ENCODE measurements at regions not wholly inside any gene's neighbourhood (a gene's known extent, or its start where the extent isn't known, plus 50 kb on each side); places are given as distances from the start of the nearest gene placed in this dataset.
"Not testable (repeated sequence)": the region's sequence is repeated elsewhere in the genome, so short reads cannot be mapped to it uniquely, and the experiment has no call there.

DNA sequence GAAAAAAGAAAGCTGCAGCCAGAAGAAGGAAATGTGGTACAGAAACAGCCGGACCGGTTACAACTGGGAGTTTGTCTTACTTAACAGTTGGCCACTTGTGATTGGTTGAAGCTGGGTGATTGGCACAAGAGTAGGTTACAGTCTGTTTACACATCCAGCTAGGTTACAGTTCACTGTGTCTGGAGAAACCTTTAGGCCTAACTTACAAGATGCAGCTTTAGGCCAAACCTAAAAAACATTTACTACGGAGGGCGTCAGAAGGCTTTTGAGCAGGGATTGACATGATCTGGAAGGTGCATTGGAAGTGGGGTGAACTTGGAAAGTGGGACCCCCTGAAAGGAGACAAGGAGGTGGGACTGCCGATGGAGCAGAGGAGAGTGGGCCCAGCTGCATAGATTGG lies 122.3 kb downstream of the BANF2 start:
- H3K4me1 Mint-ChIP-seq = no peaks in the 10 kb centered on the region
- H3K27me3 Mint-ChIP-seq = no peaks in the 10 kb centered on the region
- DNase-seq (ENCODE audit: low spot score in 2 of 2) (no peak), ATAC-seq (replicated peaks; ENCODE audit: extremely low read depth, poor library complexity, severe bottlenecking) (no peak)
- H3K27ac Mint-ChIP-seq (ENCODE audit: low read depth) = no peak overlapping the region
- no peak overlapping the region for H3K4me3 Mint-ChIP-seq
- H3K36me3 Mint-ChIP-seq (ENCODE audit: insufficient read depth) = peaks cover 2% of the 10 kb centered on the region
- peaks cover 6% of the 10 kb centered on the region for H3K9me3 Mint-ChIP-seq

- H3K27me3 Mint-ChIP-seq; H3K4me3 Mint-ChIP-seq; H3K36me3 Mint-ChIP-seq (ENCODE audit: insufficient read depth); H3K4me1 Mint-ChIP-seq; H3K9me3 Mint-ChIP-seq; H3K27ac Mint-ChIP-seq (ENCODE audit: low read depth); DNase-seq (ENCODE audit: low spot score in 2 of 2); ATAC-seq (replicated peaks; ENCODE audit: extremely low read depth, poor library complexity, severe bottlenecking): not testable (repeated sequence)
Observed at GRCh38 chr20:17821606-17822005, 121.8 kb downstream of the BANF2 start.

DNA sequence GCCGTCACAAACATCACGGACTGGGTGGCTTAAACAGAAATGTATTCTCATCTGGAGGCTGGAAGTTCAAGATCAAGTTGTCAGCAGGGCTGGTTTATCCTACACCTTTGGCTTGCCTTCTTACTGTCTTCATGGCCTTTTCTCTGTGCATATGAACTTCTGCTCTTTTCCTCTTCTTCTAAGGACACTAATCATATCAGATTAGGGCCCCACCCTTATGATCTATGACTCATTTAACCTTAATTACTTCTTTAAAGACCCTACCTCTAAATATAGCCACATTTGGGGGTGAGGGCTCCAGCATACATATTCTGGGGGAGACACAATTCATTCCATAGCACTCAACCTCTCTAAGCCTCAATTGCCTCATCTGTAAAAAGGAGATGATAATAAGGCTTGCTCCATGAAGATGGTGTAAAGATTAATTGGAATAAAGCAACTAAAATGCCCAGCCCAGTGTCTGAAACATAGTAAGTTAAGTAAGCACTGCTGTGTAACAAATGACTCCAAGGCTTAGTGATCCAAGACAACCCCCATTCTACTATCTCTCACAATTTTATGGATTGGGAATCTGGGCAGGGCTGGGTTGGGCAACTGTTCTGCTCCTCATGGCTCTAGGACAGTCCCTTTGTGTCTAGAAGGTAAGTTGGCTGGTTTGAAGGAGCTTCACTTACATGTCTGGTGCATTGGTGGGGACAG lies 119.8 kb downstream of the BANF2 start:
- Mint-ChIP-seq H3K4me3 (no peak overlapping the region), H3K36me3 (ENCODE audit: insufficient read depth) (peaks cover 2% of the 10 kb centered on the region), H3K4me1 (no peaks in the 10 kb centered on the region), H3K9me3 (peaks cover 6% of the 10 kb centered on the region), H3K27ac (ENCODE audit: low read depth) (no peak overlapping the region), H3K27me3 (no peaks in the 10 kb centered on the region)
- ATAC-seq (replicated peaks; ENCODE audit: extremely low read depth, poor library complexity, severe bottlenecking) (no peak), DNase-seq (ENCODE audit: low spot score in 2 of 2) (no peak)

DNA sequence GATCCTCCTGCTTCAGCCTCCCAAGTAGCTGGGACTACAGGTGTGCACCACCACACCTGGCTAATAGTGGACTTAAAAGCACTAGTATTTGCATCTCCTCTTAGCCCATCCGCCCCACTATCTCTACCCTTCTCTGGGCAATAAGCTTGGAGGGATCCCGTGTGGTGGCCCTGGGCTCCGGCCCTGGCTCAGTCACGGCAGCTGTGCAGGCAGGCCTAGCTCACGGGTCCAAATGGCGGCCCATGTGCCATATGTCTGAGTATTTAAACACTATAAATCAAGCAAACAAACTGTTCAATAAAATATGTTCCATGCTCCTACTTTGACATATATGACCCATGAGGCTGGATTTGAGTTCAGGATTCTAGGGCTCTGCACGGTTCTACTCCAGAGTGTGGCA lies 118.4 kb downstream of the BANF2 start:
- peaks cover 2% of the 10 kb centered on the region for H3K36me3 Mint-ChIP-seq (ENCODE audit: insufficient read depth)
- ATAC-seq (replicated peaks; ENCODE audit: extremely low read depth, poor library complexity, severe bottlenecking) = no peak
- no peak for DNase-seq (ENCODE audit: low spot score in 2 of 2)
- H3K27ac Mint-ChIP-seq (ENCODE audit: low read depth) = no peak overlapping the region
- peaks cover 6% of the 10 kb centered on the region for H3K9me3 Mint-ChIP-seq
- H3K4me3 Mint-ChIP-seq = no peak overlapping the region
- H3K4me1 Mint-ChIP-seq = no peaks in the 10 kb centered on the region
- H3K27me3 Mint-ChIP-seq = no peaks in the 10 kb centered on the region

DNA sequence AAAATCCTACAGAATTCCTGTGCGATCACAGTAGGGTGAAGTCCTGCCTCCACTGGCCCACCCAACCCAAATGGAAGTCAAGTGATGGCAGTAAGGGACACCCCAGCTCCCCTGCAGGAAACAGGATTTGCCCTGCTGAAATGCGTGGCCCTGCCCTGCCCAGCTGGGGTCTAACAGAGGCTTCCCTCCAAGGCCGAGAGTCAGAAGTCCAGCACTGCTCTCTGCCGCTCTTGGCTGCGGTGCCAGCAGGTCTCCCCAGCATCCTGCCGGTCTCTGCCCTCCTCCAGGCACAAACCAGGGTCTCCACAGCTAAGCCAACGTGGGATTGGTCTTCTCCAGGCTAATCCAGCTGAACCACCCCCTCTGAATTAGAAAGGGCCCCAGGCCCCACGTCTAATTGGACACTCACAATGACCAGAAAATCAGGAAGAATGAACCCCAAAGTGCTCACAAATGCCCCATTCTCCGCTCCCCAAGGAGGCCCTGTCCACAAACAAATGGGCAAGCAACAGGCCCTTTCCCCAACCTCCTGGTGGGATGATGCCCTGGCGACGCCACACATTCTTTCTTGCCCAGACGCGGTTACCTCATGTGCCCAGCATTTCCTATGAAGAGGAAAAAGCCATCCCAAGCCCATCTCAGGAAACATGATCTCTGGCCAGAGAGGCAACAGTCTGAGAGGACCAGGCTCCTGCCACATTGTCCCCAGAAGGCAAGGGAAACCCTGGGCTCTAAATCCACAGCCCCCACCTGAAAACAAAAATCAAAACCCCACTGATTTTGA lies 117.2 kb downstream of the BANF2 start:
- DNase-seq (ENCODE audit: low spot score in 2 of 2) (no peak), ATAC-seq (replicated peaks; ENCODE audit: extremely low read depth, poor library complexity, severe bottlenecking) (no peak)
- Mint-ChIP-seq H3K27ac (ENCODE audit: low read depth) (peak overlapping the region; percentile 42), H3K4me1 (no peaks in the 10 kb centered on the region), H3K9me3 (peaks cover 6% of the 10 kb centered on the region), H3K36me3 (ENCODE audit: insufficient read depth) (peaks cover 2% of the 10 kb centered on the region), H3K4me3 (no peak overlapping the region), H3K27me3 (no peaks in the 10 kb centered on the region)

DNA sequence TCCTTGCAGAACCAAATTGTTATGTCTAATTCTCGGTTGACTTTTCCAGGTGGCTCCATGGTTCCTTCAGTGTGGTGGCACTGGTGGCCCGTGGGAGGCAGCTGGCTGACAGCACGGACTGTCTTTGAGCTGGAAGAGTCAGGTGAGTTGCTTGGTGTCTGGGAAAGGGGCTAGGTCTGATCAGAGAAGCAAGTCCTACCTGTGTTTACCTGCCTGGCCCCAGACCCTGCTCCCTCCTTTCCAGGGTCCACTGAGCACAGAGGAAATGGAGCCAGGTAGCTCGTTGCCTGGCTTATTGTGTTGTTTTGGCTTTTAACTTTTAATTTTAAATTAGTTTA lies 111.8 kb downstream of the BANF2 start:
- no peak for ATAC-seq (replicated peaks; ENCODE audit: extremely low read depth, poor library complexity, severe bottlenecking)
- H3K4me1 Mint-ChIP-seq = no peaks in the 10 kb centered on the region
- no peak overlapping the region for H3K27ac Mint-ChIP-seq (ENCODE audit: low read depth)

GRCh38 chr20:17810847-17811627 lies 111.3 kb downstream of the BANF2 start:
- Mint-ChIP-seq H3K4me1 (no peaks in the 10 kb centered on the region), H3K27me3 (peaks cover 9% of the 10 kb centered on the region), H3K9me3 (no peaks in the 10 kb centered on the region), H3K27ac (ENCODE audit: low read depth) (no peak overlapping the region), H3K4me3 (no peak overlapping the region), H3K36me3 (ENCODE audit: insufficient read depth) (no peaks in the 10 kb centered on the region)
- DNase-seq (ENCODE audit: low spot score in 2 of 2) (no peak), ATAC-seq (replicated peaks; ENCODE audit: extremely low read depth, poor library complexity, severe bottlenecking) (no peak)

More for the DNA sequence above, 111.8 kb downstream of the BANF2 start:
- no peak overlapping the region for H3K4me3 Mint-ChIP-seq
- H3K27me3 Mint-ChIP-seq = peaks cover 3% of the 10 kb centered on the region
- H3K36me3 Mint-ChIP-seq (ENCODE audit: insufficient read depth) = no peaks in the 10 kb centered on the region
- no peaks in the 10 kb centered on the region for H3K9me3 Mint-ChIP-seq
- DNase-seq (ENCODE audit: low spot score in 2 of 2) = no peak

DNA sequence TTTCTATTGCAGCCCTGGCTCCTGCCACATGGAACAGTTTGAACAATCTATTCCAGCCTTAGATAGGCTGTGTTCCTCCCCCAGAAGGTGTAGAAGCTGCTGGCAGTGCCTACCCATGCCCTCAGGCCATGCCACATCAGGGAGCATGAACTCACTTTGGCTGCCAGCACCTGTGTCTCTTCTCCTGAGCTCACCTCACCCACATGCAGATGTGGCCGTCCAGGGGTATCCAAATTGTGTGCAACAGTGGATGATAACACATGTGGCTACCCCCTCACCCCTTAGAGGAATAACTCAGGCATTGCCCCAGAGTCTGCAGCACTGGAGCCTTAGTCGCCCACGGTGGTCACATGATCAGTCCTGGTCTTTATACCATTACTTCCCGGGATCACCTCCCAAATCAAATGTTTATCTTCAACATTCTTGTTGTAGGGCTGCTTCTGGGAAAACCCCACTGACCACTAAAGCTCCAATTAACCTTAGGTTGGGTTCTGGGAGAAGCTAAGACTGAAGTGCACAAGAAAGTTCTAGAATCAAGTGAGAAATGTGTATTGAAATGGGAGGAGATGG lies 110.4 kb downstream of the BANF2 start:
- Mint-ChIP-seq H3K27me3 (peaks cover 10% of the 10 kb centered on the region), H3K36me3 (ENCODE audit: insufficient read depth) (no peaks in the 10 kb centered on the region), H3K9me3 (no peaks in the 10 kb centered on the region), H3K27ac (ENCODE audit: low read depth) (no peak overlapping the region), H3K4me1 (no peaks in the 10 kb centered on the region), H3K4me3 (no peak overlapping the region)
- no peak for ATAC-seq (replicated peaks; ENCODE audit: extremely low read depth, poor library complexity, severe bottlenecking)
- DNase-seq (ENCODE audit: low spot score in 2 of 2) = no peak

- DNase-seq (ENCODE audit: low spot score in 2 of 2) = no peak
- H3K36me3 Mint-ChIP-seq (ENCODE audit: insufficient read depth) = no peaks in the 10 kb centered on the region
- no peak overlapping the region for H3K4me3 Mint-ChIP-seq
- no peaks in the 10 kb centered on the region for H3K4me1 Mint-ChIP-seq
- H3K27ac Mint-ChIP-seq (ENCODE audit: low read depth) = no peak overlapping the region
- H3K27me3 Mint-ChIP-seq = peaks cover 12% of the 10 kb centered on the region
- no peak for ATAC-seq (replicated peaks; ENCODE audit: extremely low read depth, poor library complexity, severe bottlenecking)
- H3K9me3 Mint-ChIP-seq = no peaks in the 10 kb centered on the region
Observed at GRCh38 chr20:17809362-17810061, 109.7 kb downstream of the BANF2 start.

DNA sequence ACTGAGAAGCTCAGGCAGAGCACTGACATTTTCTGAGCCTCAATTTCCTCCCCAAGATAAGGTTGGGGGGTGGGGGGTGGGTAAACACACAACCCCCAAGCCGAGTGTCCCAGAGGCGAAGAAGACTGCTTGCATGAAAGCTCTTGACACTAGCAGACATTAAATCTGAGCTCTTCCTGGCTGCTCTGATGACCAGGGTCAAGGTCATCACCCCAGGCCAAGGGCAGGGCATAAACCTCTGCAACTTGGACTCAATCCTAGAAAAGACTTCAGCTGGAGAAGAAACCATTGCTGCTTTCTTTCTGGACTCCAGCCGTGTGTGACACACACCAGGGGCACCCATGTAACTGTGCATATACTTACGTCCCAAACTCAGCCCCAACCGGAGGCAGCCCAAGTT lies 109.0 kb downstream of the BANF2 start:
- H3K4me1 Mint-ChIP-seq = no peaks in the 10 kb centered on the region
- H3K36me3 Mint-ChIP-seq (ENCODE audit: insufficient read depth) = no peaks in the 10 kb centered on the region
- H3K27me3 Mint-ChIP-seq = peaks cover 19% of the 10 kb centered on the region
- no peak overlapping the region for H3K4me3 Mint-ChIP-seq
- no peak overlapping the region for H3K27ac Mint-ChIP-seq (ENCODE audit: low read depth)
- no peaks in the 10 kb centered on the region for H3K9me3 Mint-ChIP-seq
- DNase-seq (ENCODE audit: low spot score in 2 of 2) = no peak
- no peak for ATAC-seq (replicated peaks; ENCODE audit: extremely low read depth, poor library complexity, severe bottlenecking)

DNA sequence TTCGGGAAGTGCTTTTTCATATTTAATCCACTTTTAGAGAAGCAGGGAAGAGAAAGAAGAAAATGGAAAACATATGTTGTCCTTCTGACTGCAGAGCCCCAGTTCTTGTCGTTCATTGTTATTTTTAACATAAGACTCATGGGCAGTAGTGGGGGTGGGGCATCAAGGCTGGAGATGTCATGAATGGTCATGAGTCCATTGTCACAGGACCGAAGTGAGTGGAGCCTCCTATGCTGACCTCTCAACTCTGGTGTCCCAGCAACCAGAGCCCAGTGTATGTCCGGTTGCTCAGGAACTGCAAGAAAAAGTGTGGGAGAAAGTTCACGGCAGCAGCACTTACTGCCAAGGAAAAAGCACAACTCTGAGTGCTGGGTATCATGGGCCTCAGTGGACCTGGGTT lies 108.6 kb downstream of the BANF2 start:
- H3K4me1 Mint-ChIP-seq = no peaks in the 10 kb centered on the region
- DNase-seq (ENCODE audit: low spot score in 2 of 2) (no peak), ATAC-seq (replicated peaks; ENCODE audit: extremely low read depth, poor library complexity, severe bottlenecking) (no peak)
- H3K4me3 Mint-ChIP-seq = no peak overlapping the region
- H3K27ac Mint-ChIP-seq (ENCODE audit: low read depth) = no peak overlapping the region
- peaks cover 20% of the 10 kb centered on the region for H3K27me3 Mint-ChIP-seq
- H3K9me3 Mint-ChIP-seq = no peaks in the 10 kb centered on the region
- H3K36me3 Mint-ChIP-seq (ENCODE audit: insufficient read depth) = no peaks in the 10 kb centered on the region

DNA sequence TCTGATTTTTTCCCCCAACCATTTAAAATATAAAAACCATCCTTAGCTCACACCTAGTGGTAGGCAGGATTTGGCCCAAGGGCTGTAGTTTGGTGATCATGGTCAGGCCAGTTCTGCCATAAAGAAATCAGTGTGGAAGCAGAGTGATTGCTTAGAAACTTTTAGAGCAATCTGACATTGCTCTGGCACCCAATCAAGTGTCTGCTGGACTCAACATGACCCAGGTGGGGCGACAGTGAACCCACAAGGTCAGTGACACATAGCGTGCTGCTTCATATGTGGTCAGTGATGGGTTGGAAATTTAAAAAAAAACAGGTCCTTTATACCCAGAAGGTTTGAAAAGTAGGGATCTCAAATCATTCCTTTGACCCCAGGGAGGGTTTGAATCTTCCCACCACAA lies 107.9 kb downstream of the BANF2 start:
- no peaks in the 10 kb centered on the region for H3K4me1 Mint-ChIP-seq
- DNase-seq (ENCODE audit: low spot score in 2 of 2) = no peak
- H3K27me3 Mint-ChIP-seq = peaks cover 20% of the 10 kb centered on the region
- no peak for ATAC-seq (replicated peaks; ENCODE audit: extremely low read depth, poor library complexity, severe bottlenecking)
- no peaks in the 10 kb centered on the region for H3K9me3 Mint-ChIP-seq
- no peak overlapping the region for H3K4me3 Mint-ChIP-seq
- H3K27ac Mint-ChIP-seq (ENCODE audit: low read depth) = no peak overlapping the region
- no peaks in the 10 kb centered on the region for H3K36me3 Mint-ChIP-seq (ENCODE audit: insufficient read depth)
